IMR-90 (cell line): ENCODE measurements at regions not wholly inside any gene's neighbourhood (a gene's known extent, or its start where the extent isn't known, plus 50 kb on each side); places are given as distances from the start of the nearest gene placed in this dataset.

ENCODE experiments used
- ATAC-seq: fragments of 200-7000 bp; cut with Tn5 transposase; 2 replicates; pipeline ENCODE4 v1.9.1; 2020; ENCODE audit warnings: low read depth, mild to moderate bottlenecking, moderate library complexity
- BruUV-seq: library from RNA; stranded (reverse); fragments of 400-500 nt; replicated peaks from 2 replicates; lab custom pipeline; 2021; lab: Mats Ljungman, UMichigan
- CTCF ChIA-PET: fragments of 300-600 bp; formaldehyde crosslinking; extraction: SDS; loops from one replicate; lab custom pipeline; 2021; ENCODE audit warnings: antibody characterized with exemption; lab: Yijun Ruan, JAX
- POLR2A ChIA-PET: fragments of 300-600 bp; sonication (Branson Sonifier 250); formaldehyde crosslinking; loops from one replicate; lab custom pipeline; 2022; ENCODE audit warnings: antibody characterized with exemption; ENCODE audit not compliant: unreplicated experiment; lab: Charles Lee
- DNase-seq: peaks from one replicate; pipeline ENCODE4 v3.0.0; 2013
- H2AFZ ChIP-seq: replicated peaks from 2 replicates; pipeline ENCODE3; 2013; ENCODE audit warnings: low read length, mild to moderate bottlenecking; ENCODE audit not compliant: poor library complexity
- H2AK5ac ChIP-seq: 2 replicates; pipeline ENCODE4 v1.6.1; 2013; ENCODE audit warnings: low read depth, low read length, inconsistent platforms
- H2AK9ac ChIP-seq: replicated peaks from 2 replicates; pipeline ENCODE3; 2013; ENCODE audit warnings: mild to moderate bottlenecking, low read depth, low read length, moderate library complexity; ENCODE audit not compliant: poor library complexity
- H2BK120ac ChIP-seq: 2 replicates; pipeline ENCODE4 v1.6.1; 2013; ENCODE audit warnings: low read depth, low read length, inconsistent platforms
- H2BK15ac ChIP-seq: 3 replicates; pipeline ENCODE4 v1.6.1; 2013; ENCODE audit warnings: low read depth, low read length, inconsistent platforms
- H2BK20ac ChIP-seq: 2 replicates; pipeline ENCODE4 v1.6.1; 2013; ENCODE audit warnings: low read depth, mild to moderate bottlenecking, inconsistent platforms, low read length, moderate library complexity
- H2BK5ac ChIP-seq: 2 replicates; pipeline ENCODE4 v1.6.1; 2013; ENCODE audit warnings: mild to moderate bottlenecking, low read depth, low read length, inconsistent platforms; ENCODE audit not compliant: poor library complexity, severe bottlenecking
- H3K14ac ChIP-seq: replicated peaks from 2 replicates; pipeline ENCODE4 v1.6.1; 2013; ENCODE audit warnings: low read depth, low read length, inconsistent platforms
- H3K18ac ChIP-seq: 2 replicates; pipeline ENCODE4 v1.6.1; 2013; ENCODE audit warnings: low read depth, low read length, control low read depth
- H3K23ac ChIP-seq: 2 replicates; pipeline ENCODE4 v1.6.1; 2013; ENCODE audit warnings: low read depth, low read length, inconsistent platforms
- H3K27ac ChIP-seq: 2 replicates; pipeline ENCODE4 v1.5.1; 2013; ENCODE audit warnings: mild to moderate bottlenecking, control low read depth, low read length; ENCODE audit not compliant: insufficient read depth
- H3K27me3 ChIP-seq: 2 replicates; pipeline ENCODE4 v1.6.1; 2013; ENCODE audit warnings: low read length; ENCODE audit not compliant: control insufficient read depth, insufficient read depth
- H3K36me3 ChIP-seq: 2 replicates; pipeline ENCODE4 v1.6.1; 2013; ENCODE audit warnings: low read length, mixed read lengths; ENCODE audit not compliant: control insufficient read depth, insufficient read depth
- H3K4ac ChIP-seq: 2 replicates; pipeline ENCODE4 v1.6.1; 2013; ENCODE audit warnings: low read depth, low read length, inconsistent platforms
- H3K4me1 ChIP-seq: 2 replicates; pipeline ENCODE4 v1.6.1; 2013; ENCODE audit warnings: low read length, mixed read lengths; ENCODE audit not compliant: control insufficient read depth, insufficient read depth
- H3K4me2 ChIP-seq: 2 replicates; pipeline ENCODE4 v1.6.1; 2013; ENCODE audit warnings: low read depth, mild to moderate bottlenecking, control low read depth, low read length, moderate library complexity
- H3K4me3 ChIP-seq: 2 replicates; pipeline ENCODE4 v1.5.1; 2013; ENCODE audit warnings: low read depth, mild to moderate bottlenecking, control low read depth, low read length, moderate library complexity; ENCODE audit not compliant: insufficient read depth
- H3K56ac ChIP-seq: 2 replicates; pipeline ENCODE4 v1.6.1; 2013; ENCODE audit warnings: low read length, inconsistent platforms; ENCODE audit not compliant: insufficient read depth; ENCODE audit errors: extremely low read depth
- H3K79me1 ChIP-seq, 2 experiments: 2 replicates each; pipeline ENCODE4 v1.6.1; 2013; ENCODE audit warnings: low read length in 2 of 2, inconsistent platforms in 1 of 2, low read depth in 1 of 2
- H3K9ac ChIP-seq: 2 replicates; pipeline ENCODE4 v1.6.1; 2013; ENCODE audit warnings: low read depth, low read length, control low read depth
- H3K9me1 ChIP-seq: 2 replicates; pipeline ENCODE4 v1.6.1; 2013; ENCODE audit warnings: low read length, inconsistent platforms; ENCODE audit not compliant: insufficient read depth
- H3K9me3 ChIP-seq: 2 replicates; pipeline ENCODE4 v1.6.1; 2013; ENCODE audit warnings: low read length; ENCODE audit not compliant: control insufficient read depth, insufficient read depth
- H4K20me1 ChIP-seq: 2 replicates; pipeline ENCODE4 v1.6.1; 2013; ENCODE audit warnings: low read length, inconsistent platforms; ENCODE audit not compliant: insufficient read depth
- H4K5ac ChIP-seq: 2 replicates; pipeline ENCODE4 v1.6.1; 2013; ENCODE audit warnings: mild to moderate bottlenecking, low read depth, low read length, control low read depth
- H4K8ac ChIP-seq, 2 experiments: 2 replicates each; pipeline ENCODE4 v1.6.1; 2013; ENCODE audit warnings: low read depth in 2 of 2, low read length in 2 of 2, control low read depth in 1 of 2, inconsistent platforms in 1 of 2
- H4K91ac ChIP-seq: 2 replicates; pipeline ENCODE4 v1.6.1; 2013; ENCODE audit warnings: low read depth, low read length, inconsistent platforms; ENCODE audit not compliant: insufficient read depth
- CEBPB ChIP-seq: IDR thresholded peaks from 2 replicates; pipeline ENCODE4 v1.6.1; 2012; ENCODE audit warnings: low read depth, low read length, improper control_type of control experiment
- NFE2L2 ChIP-seq: fragments of 150-350 bp; IDR thresholded peaks from 2 replicates; pipeline ENCODE4 v1.6.1; 2016; ENCODE audit warnings: low read depth, mild to moderate bottlenecking, low read length
- RCOR1 ChIP-seq: IDR thresholded peaks from 2 replicates; pipeline ENCODE4 v1.6.1; 2012; ENCODE audit warnings: mild to moderate bottlenecking, low read length, improper control_type of control experiment; ENCODE audit not compliant: insufficient replicate concordance
- WGBS, 2 experiments: methylation state at CpG; one replicate each; pipeline versions ENCODE4 v1.1.5 to v1.1.7; 2013; ENCODE audit warnings: missing lambda C conversion rate in 2 of 2; ENCODE audit not compliant: insufficient read length in 1 of 2; ENCODE audit errors: extremely low coverage in 2 of 2; 5-methylcytosine and 5-hydroxymethylcytosine counted together
- dilution Hi-C: fragments of 300-500 bp; cut with HindIII; formaldehyde crosslinking; loops from one replicate; pipeline ENCODE4 v1.14.3; 2018; ENCODE audit warnings: low sequenced_read_pairs; ENCODE audit not compliant: unreplicated experiment
- in situ Hi-C: fragments of 300-500 bp; cut with MboI; formaldehyde crosslinking; loops from 3 replicates; pipeline ENCODE4 v1.14.3; 2019; ENCODE audit warnings: low sequenced_read_pairs, inconsistent platforms, mixed read lengths
- intact Hi-C: fragments of 100-400 bp; cut with micrococcal nuclease; formaldehyde crosslinking; loops from 2 replicates; pipeline ENCODE4 v1.10.0; 2022

DNA sequence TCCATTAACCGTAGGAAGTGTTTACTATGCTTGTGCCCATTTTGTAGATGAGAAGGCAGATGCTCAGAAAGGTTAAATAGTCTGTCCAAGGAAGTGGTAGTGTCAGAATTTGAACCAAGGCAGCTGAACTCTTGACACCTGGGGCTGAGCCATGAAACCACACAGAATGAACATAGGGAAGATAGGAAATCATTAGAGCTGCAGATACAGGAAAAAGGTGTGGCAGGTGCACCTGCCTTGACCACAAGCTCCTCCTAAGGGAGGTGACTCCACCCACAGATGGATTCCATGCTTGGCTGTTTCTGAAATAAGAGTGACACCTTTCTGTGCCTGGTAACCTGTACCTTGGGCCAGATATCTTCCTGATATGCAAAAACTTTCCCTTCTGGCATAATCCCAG is 69.9 kb upstream of the IGSF21 start:
- Histone ChIP-seq H2AFZ (no peak overlapping the region), H3K4me3 (no peak overlapping the region), H3K9ac (no peak overlapping the region), H2AK9ac (no peak overlapping the region), H3K36me3 (no peaks in the 10 kb centered on the region), H3K9me3 (no peaks in the 10 kb centered on the region), H3K27ac (no peak overlapping the region), H3K9me1 (no peaks in the 10 kb centered on the region), H3K4me1 (no peaks in the 10 kb centered on the region), H3K27me3 (no peaks in the 10 kb centered on the region), H3K79me1 (no peaks in the 10 kb centered on the region), H2BK15ac (no peak overlapping the region), H2BK5ac (no peak overlapping the region), H3K23ac (no peak overlapping the region), H4K20me1 (no peaks in the 10 kb centered on the region), H3K56ac (no peak overlapping the region), H3K4me2 (no peak overlapping the region), H2BK20ac (no peak overlapping the region), H3K18ac (no peak overlapping the region), H3K14ac (no peak overlapping the region), H4K8ac (no peak overlapping the region), H4K5ac (no peak overlapping the region), H4K91ac (no peak overlapping the region), H2AK5ac (no peak overlapping the region), H3K4ac (no peak overlapping the region), H2BK120ac (no peak overlapping the region)
- DNase-seq: no peak
- no TSS peak for BruUV-seq
- ATAC-seq: no peak
- ChIA-PET CTCF (no interaction called here), POLR2A (no interaction called here)
- no CpG with 5 or more reads among the region's 1 CpG for WGBS, 2 experiments
- TF ChIP-seq RCOR1: no peak
- TF ChIP-seq NFE2L2: no peak
- TF ChIP-seq CEBPB: no peak
- dilution Hi-C loops (no loop called here), in situ Hi-C loops (no loop called here), intact Hi-C loops (no loop called here)
